ENCODE measurements at regions not wholly inside any gene's neighbourhood (a gene's known extent, or its start where the extent isn't known, plus 50 kb on each side); places are given as distances from the start of the nearest gene placed in this dataset.

DNA sequence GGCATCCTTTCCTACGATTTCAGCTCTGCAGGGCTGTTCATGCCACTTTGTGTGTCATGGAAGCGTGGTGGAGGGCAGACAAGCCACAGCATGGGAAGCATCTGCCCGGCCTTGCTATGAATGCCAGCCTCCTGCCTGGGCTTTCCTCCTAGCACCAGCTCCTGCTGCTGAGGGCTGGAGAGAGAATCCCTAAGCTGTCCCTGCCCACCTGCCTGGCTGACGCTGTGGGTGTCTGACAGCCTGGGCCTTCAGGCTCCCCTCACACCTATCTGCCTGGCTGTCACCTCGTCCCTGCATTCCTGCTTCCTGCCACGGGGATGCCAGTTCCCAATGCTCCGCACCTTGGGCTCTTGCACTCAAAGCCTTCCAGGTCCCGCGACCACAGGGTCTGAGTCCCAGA is 606.5 kb upstream of the MGMT start:
- Mint-ChIP-seq H3K4me3 (no peak overlapping the region), H3K27me3 (ENCODE audit: insufficient read depth) (peaks cover 3% of the 10 kb centered on the region; the same call in 1 of the 2 replicates), H3K36me3 (ENCODE audit: low read depth) (no peaks in the 10 kb centered on the region), H3K27ac (no peak overlapping the region), H3K4me1 (ENCODE audit: low read depth) (no peaks in the 10 kb centered on the region), H3K9me3 (peaks cover 65% of the 10 kb centered on the region)
- no peak for DNase-seq
- TF ChIP-seq, protein P1, sequence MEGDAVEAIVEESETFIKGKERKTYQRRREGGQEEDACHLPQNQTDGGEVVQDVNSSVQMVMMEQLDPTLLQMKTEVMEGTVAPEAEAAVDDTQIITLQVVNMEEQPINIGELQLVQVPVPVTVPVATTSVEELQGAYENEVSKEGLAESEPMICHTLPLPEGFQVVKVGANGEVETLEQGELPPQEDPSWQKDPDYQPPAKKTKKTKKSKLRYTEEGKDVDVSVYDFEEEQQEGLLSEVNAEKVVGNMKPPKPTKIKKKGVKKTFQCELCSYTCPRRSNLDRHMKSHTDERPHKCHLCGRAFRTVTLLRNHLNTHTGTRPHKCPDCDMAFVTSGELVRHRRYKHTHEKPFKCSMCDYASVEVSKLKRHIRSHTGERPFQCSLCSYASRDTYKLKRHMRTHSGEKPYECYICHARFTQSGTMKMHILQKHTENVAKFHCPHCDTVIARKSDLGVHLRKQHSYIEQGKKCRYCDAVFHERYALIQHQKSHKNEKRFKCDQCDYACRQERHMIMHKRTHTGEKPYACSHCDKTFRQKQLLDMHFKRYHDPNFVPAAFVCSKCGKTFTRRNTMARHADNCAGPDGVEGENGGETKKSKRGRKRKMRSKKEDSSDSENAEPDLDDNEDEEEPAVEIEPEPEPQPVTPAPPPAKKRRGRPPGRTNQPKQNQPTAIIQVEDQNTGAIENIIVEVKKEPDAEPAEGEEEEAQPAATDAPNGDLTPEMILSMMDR (IDR thresholded peaks at IDR 0.05) = no peak

DNA sequence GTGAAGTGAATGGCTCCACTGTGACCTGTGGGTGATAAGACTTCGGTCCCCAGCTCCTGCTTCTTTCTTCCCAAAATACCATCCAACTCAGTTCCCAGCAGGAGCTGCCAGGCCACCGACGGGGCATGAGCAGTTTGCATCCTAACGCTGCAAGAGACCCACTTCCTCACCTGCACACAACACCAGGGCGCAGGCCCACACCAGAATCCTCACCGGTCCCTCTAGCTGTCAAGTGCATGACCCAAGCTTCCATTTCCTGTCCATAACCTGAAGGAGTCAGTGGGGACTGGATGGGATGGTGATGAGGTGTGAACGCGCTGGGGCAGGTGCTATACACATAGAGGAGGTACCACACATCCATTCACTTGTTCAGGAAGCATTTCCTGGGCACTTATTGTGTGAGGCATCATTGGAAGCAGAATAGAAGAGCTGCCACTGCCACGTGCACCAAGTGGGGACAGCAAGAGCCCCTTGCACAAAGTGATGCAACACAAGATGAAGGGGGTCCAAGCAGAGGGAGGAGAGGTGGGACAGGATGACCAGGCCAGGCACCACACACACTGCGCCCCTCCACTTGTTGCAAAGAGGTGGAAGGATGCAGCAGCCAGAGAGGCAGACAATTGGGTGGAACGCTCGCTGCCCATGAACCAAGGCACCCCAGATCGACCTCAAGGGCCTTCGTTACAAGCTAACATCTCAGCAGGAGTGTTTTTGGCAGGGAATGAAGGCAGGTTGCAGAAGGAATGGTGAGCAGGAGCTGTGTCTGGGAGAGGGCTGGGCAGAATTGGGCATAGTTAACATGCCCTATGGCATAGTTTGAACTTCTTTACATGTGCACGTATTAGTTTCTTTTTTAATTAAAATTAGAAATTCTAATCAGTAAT is 605.8 kb upstream of the MGMT start:
- TF ChIP-seq, protein P1 (IDR thresholded peaks at IDR 0.05) = no peak
- no peak overlapping the region for H3K27ac Mint-ChIP-seq
- no peaks in the 10 kb centered on the region for H3K36me3 Mint-ChIP-seq (ENCODE audit: low read depth)
- H3K9me3 Mint-ChIP-seq = peaks cover 71% of the 10 kb centered on the region
- no peak for DNase-seq
- H3K4me1 Mint-ChIP-seq (ENCODE audit: low read depth) = no peaks in the 10 kb centered on the region
- no peak overlapping the region for H3K4me3 Mint-ChIP-seq
- H3K27me3 Mint-ChIP-seq (ENCODE audit: insufficient read depth) = peaks cover 3% of the 10 kb centered on the region; the same call in 1 of the 2 replicates

DNA sequence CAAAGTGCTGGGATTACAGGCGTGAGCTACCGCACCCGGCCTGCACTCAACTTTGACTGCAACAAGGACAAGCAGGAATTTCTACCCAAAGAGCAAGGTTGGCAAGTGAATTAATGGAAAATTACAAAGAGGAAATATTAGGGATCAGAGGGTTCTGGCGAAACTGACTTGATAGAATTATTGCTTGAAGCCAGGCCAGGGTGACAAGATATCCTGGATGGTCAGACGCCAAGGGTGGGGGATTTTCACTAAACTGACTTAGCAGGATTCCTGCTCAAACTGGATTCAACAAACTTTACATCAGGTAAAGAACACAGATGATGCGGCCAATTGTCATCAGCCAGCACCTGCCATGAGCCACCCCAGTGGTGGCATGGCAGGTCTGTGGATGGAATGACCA is 603.6 kb upstream of the MGMT start:
- Mint-ChIP-seq H3K9me3 (peaks cover 70% of the 10 kb centered on the region), H3K27me3 (ENCODE audit: insufficient read depth) (no peaks in the 10 kb centered on the region; the same call in 1 of the 2 replicates), H3K4me1 (ENCODE audit: low read depth) (no peaks in the 10 kb centered on the region), H3K36me3 (ENCODE audit: low read depth) (no peaks in the 10 kb centered on the region), H3K27ac (no peak overlapping the region), H3K4me3 (no peak overlapping the region)
- TF ChIP-seq, protein P1 (IDR thresholded peaks at IDR 0.05) = no peak
- no peak for DNase-seq

DNA sequence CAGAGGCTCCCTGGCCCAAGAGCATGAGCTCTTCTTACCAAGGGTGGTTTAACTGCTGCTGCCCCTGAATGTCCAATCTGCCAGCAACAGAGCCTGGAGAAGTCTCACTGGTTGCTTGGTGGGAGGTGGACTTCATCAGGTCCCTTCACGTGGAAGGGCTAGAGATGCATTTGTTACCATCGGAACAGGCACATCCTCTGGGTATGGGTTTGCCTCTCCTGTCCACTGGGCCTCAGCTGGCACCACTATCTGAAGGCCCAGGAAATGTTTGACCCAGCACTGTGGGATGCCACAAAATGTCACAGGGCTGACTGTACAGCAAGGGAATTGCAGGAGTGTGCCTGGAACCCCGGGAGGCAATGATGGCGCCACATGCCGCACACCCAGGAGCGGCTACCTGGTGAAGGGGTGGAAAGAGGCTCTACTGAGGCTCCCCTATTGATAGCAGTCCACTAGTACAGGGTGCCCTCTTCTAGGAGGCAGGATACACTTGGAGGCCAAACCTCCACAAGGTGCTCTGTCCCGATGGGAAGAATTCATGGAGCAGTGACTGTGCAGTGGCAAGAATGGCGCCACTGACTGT is 603.1 kb upstream of the MGMT start:
- Mint-ChIP-seq H3K27me3 (ENCODE audit: insufficient read depth) (no peaks in the 10 kb centered on the region; the same call in 1 of the 2 replicates), H3K4me1 (ENCODE audit: low read depth) (no peaks in the 10 kb centered on the region), H3K36me3 (ENCODE audit: low read depth) (no peaks in the 10 kb centered on the region), H3K9me3 (peaks cover 68% of the 10 kb centered on the region), H3K27ac (no peak overlapping the region), H3K4me3 (no peak overlapping the region)
- DNase-seq = no peak
- TF ChIP-seq, protein P1 (IDR thresholded peaks at IDR 0.05) = no peak

DNA sequence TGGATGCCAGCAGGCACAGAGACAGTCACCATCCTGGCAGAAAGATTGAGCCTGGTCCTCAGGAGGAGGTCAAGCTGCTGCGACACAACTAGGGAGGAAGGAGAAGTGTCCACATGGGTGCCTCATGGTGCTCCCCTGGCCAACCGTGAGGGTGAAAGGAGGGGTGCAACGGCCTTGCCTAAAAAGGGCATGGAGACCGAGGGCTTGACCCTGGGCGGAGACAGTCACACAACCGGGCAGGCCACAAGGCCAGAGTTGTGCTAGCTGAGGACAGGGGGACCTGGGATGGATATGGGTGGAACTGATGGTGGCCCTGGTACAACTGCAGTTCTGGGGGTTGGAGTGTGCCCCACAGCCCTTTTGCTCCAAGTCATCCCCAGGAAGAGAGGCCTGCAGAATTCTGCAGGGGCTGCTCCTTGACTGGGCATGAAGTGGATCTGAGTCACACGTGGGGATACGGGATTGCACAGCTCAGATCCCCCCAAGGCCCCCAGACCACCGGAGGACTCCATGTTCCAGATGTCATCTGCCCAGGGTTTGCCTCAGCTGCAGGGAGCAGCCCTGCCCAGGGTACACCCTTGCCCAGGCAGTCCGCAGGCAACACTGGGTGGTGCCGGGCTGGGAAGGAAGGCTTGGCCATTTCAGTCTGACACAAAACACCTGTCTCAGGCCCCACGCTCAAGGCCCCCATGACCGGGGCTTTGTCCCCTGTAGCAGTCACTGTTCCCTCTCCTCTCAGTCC is 602.3 kb upstream of the MGMT start:
- Mint-ChIP-seq H3K27ac (no peak overlapping the region), H3K9me3 (peaks cover 74% of the 10 kb centered on the region), H3K36me3 (ENCODE audit: low read depth) (no peaks in the 10 kb centered on the region), H3K27me3 (ENCODE audit: insufficient read depth) (no peaks in the 10 kb centered on the region; the same call in 1 of the 2 replicates), H3K4me3 (no peak overlapping the region), H3K4me1 (ENCODE audit: low read depth) (no peaks in the 10 kb centered on the region)
- TF ChIP-seq, protein P1 (IDR thresholded peaks at IDR 0.05) = no peak
- DNase-seq = no peak

All from HFFc6 (cell line).